ENCODE measurements at regions not wholly inside any gene's neighbourhood (a gene's known extent, or its start where the extent isn't known, plus 50 kb on each side); places are given as distances from the start of the nearest gene placed in this dataset.
A peak's percentile ranks its signal among the peaks of the same experiment; 100 is the strongest.

- Histone ChIP-seq H3K4me3 (ENCODE audit: low read depth, low read length) (no peak overlapping the region), H3K36me3 (ENCODE audit: control insufficient read depth in 2 of 2, insufficient read depth in 1 of 2, low read length in 2 of 2) (no peaks in the 10 kb centered on the region), H3K27ac (ENCODE audit: extremely low read depth, low read depth, low read length) (no peak overlapping the region), H3K9me3 (ENCODE audit: control insufficient read depth, insufficient read depth, low read depth, low read length) (no peaks in the 10 kb centered on the region), H3K4me1 (ENCODE audit: control insufficient read depth, insufficient read depth, low read length) (no peaks in the 10 kb centered on the region)
- POLR2A ChIA-PET, result no interaction called here
- TF ChIP-seq, protein P1, sequence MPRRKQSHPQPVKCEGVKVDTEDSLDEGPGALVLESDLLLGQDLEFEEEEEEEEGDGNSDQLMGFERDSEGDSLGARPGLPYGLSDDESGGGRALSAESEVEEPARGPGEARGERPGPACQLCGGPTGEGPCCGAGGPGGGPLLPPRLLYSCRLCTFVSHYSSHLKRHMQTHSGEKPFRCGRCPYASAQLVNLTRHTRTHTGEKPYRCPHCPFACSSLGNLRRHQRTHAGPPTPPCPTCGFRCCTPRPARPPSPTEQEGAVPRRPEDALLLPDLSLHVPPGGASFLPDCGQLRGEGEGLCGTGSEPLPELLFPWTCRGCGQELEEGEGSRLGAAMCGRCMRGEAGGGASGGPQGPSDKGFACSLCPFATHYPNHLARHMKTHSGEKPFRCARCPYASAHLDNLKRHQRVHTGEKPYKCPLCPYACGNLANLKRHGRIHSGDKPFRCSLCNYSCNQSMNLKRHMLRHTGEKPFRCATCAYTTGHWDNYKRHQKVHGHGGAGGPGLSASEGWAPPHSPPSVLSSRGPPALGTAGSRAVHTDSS (tag by site-specific recombination; IDR thresholded peaks at IDR 0.05), result peak; percentile 54
- no peak for TF ChIP-seq ZBTB48 (tag by site-specific recombination; IDR thresholded peaks at IDR 0.05)
- TF ChIP-seq, protein P2, sequence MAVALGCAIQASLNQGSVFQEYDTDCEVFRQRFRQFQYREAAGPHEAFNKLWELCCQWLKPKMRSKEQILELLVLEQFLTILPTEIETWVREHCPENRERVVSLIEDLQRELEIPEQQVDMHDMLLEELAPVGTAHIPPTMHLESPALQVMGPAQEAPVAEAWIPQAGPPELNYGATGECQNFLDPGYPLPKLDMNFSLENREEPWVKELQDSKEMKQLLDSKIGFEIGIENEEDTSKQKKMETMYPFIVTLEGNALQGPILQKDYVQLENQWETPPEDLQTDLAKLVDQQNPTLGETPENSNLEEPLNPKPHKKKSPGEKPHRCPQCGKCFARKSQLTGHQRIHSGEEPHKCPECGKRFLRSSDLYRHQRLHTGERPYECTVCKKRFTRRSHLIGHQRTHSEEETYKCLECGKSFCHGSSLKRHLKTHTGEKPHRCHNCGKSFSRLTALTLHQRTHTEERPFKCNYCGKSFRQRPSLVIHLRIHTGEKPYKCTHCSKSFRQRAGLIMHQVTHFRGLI (tag by site-specific recombination; IDR thresholded peaks at IDR 0.05), result no peak
- CTCF ChIA-PET, result no interaction called here
Observed at GRCh38 chr11:32233928-32234327, 143.1 kb downstream of the RCN1 start.

DNA sequence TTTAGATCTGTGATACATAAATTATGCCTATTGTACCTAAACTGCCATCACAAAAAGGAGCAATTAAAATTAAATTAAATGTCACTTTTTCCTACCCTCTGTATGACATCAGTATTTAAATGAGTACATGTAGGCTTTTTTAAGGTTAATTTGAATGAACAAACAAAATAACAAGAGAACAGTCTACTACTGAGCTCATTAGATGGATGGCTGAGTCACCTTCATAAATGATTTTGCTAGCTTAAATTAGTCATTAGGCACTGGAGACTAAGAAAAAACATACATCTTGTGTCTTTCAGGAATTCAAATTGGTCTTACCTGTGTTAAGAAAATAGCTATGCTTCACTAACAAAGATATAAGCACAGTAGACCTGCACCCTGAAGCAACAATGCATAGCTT, 153.6 kb downstream of the RCN1 start:
- Histone ChIP-seq H3K9me3 (ENCODE audit: control insufficient read depth, insufficient read depth, low read depth, low read length) (no peaks in the 10 kb centered on the region), H3K36me3 (ENCODE audit: control insufficient read depth in 2 of 2, insufficient read depth in 1 of 2, low read length in 2 of 2) (no peaks in the 10 kb centered on the region), H3K4me1 (ENCODE audit: control insufficient read depth, insufficient read depth, low read length) (no peaks in the 10 kb centered on the region), H3K27ac (ENCODE audit: extremely low read depth, low read depth, low read length) (no peak overlapping the region), H3K4me3 (ENCODE audit: low read depth, low read length) (no peak overlapping the region)
- POLR2A ChIA-PET, result no interaction called here
- TF ChIP-seq ZNF830 (tag by site-specific recombination; IDR thresholded peaks at IDR 0.05; ENCODE audit: low read depth) (no peak), KLF1 (tag by site-specific recombination; IDR thresholded peaks at IDR 0.05) (no peak), YY2 (tag by site-specific recombination; IDR thresholded peaks at IDR 0.05) (no peak), ZNF791 (tag by site-specific recombination; IDR thresholded peaks at IDR 0.05) (no peak), ZNF248 (tag by site-specific recombination; IDR thresholded peaks at IDR 0.05) (no peak), ZNF184 (tag by site-specific recombination; IDR thresholded peaks at IDR 0.05) (no peak), PBX3 (CRISPR knock-in tag; IDR thresholded peaks at IDR 0.05) (no peak), ZNF670 (tag by site-specific recombination; IDR thresholded peaks at IDR 0.05; ENCODE audit: low read depth) (no peak), KLF7 (tag by site-specific recombination; IDR thresholded peaks at IDR 0.05; ENCODE audit: borderline replicate concordance) (no peak)
- TF ChIP-seq, protein P3, sequence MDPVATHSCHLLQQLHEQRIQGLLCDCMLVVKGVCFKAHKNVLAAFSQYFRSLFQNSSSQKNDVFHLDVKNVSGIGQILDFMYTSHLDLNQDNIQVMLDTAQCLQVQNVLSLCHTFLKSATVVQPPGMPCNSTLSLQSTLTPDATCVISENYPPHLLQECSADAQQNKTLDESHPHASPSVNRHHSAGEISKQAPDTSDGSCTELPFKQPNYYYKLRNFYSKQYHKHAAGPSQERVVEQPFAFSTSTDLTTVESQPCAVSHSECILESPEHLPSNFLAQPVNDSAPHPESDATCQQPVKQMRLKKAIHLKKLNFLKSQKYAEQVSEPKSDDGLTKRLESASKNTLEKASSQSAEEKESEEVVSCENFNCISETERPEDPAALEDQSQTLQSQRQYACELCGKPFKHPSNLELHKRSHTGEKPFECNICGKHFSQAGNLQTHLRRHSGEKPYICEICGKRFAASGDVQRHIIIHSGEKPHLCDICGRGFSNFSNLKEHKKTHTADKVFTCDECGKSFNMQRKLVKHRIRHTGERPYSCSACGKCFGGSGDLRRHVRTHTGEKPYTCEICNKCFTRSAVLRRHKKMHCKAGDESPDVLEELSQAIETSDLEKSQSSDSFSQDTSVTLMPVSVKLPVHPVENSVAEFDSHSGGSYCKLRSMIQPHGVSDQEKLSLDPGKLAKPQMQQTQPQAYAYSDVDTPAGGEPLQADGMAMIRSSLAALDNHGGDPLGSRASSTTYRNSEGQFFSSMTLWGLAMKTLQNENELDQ (tag by site-specific recombination; IDR thresholded peaks at IDR 0.05; ENCODE audit: low read depth), result no peak
- TF ChIP-seq, protein P4, sequence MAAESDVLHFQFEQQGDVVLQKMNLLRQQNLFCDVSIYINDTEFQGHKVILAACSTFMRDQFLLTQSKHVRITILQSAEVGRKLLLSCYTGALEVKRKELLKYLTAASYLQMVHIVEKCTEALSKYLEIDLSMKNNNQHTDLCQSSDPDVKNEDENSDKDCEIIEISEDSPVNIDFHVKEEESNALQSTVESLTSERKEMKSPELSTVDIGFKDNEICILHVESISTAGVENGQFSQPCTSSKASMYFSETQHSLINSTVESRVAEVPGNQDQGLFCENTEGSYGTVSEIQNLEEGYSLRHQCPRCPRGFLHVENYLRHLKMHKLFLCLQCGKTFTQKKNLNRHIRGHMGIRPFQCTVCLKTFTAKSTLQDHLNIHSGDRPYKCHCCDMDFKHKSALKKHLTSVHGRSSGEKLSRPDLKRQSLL (tag by site-specific recombination; IDR thresholded peaks at IDR 0.05), result no peak
- TF ChIP-seq, protein P5, sequence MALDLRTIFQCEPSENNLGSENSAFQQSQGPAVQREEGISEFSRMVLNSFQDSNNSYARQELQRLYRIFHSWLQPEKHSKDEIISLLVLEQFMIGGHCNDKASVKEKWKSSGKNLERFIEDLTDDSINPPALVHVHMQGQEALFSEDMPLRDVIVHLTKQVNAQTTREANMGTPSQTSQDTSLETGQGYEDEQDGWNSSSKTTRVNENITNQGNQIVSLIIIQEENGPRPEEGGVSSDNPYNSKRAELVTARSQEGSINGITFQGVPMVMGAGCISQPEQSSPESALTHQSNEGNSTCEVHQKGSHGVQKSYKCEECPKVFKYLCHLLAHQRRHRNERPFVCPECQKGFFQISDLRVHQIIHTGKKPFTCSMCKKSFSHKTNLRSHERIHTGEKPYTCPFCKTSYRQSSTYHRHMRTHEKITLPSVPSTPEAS (tag by site-specific recombination; IDR thresholded peaks at IDR 0.05), result no peak
- CTCF ChIA-PET, result interaction anchor here (0.9 to 3.6 kb wide), 3 partner anchors 9 to 990 kb away, joined by 3 to 28 read pairs (median 4); no protein-coding TSS in a partner anchor

Measured in HEK293 (cell line).